Mesenchymal stem cell (in vitro differentiated cells and primary cell): ENCODE measurements at regions not wholly inside any gene's neighbourhood (a gene's known extent, or its start where the extent isn't known, plus 50 kb on each side); places are given as distances from the start of the nearest gene placed in this dataset.
A peak's percentile ranks its signal among the peaks of the same experiment; 100 is the strongest.

ENCODE experiments used
- DNase-seq: peaks from one replicate; pipeline ENCODE4 v3.0.0-alpha.2; 2013
- H2AFZ ChIP-seq: one replicate; pipeline ENCODE4 v1.6.1; 2013; ENCODE audit warnings: low read depth, mild to moderate bottlenecking, control low read depth, inconsistent platforms, low read length, moderate library complexity
- H2AK5ac ChIP-seq: 2 replicates; pipeline ENCODE4 v1.6.1; 2013; ENCODE audit warnings: low read length, moderate library complexity, mild to moderate bottlenecking, inconsistent platforms; ENCODE audit not compliant: severe bottlenecking
- H2BK120ac ChIP-seq: one replicate; pipeline ENCODE4 v1.6.1; 2013; ENCODE audit warnings: low read depth, mild to moderate bottlenecking, inconsistent platforms, low read length, moderate library complexity
- H2BK12ac ChIP-seq, 2 experiments: one replicate each; pipeline ENCODE4 v1.6.1; 2013; ENCODE audit warnings: inconsistent platforms in 2 of 2, low read length in 2 of 2, mild to moderate bottlenecking in 2 of 2, moderate library complexity in 2 of 2, control low read depth in 1 of 2
- H2BK15ac ChIP-seq: one replicate; pipeline ENCODE4 v1.6.1; 2013; ENCODE audit warnings: mild to moderate bottlenecking, low read depth, inconsistent platforms; ENCODE audit not compliant: poor library complexity, severe bottlenecking
- H2BK5ac ChIP-seq: 2 replicates; pipeline ENCODE4 v1.6.1; 2013; ENCODE audit warnings: low read depth, mild to moderate bottlenecking, low read length, control low read depth, inconsistent platforms; ENCODE audit not compliant: poor library complexity, severe bottlenecking
- H3K14ac ChIP-seq, 2 experiments: one replicate each; pipeline ENCODE4 v1.6.1; 2013; ENCODE audit warnings: inconsistent platforms in 2 of 2, low read length in 2 of 2, control low read depth in 1 of 2, mild to moderate bottlenecking in 1 of 2, moderate library complexity in 1 of 2
- H3K18ac ChIP-seq, 2 experiments: one replicate each; pipeline ENCODE4 v1.6.1; 2013; ENCODE audit warnings: inconsistent platforms in 2 of 2, low read length in 2 of 2, control low read depth in 1 of 2, low read depth in 1 of 2, mild to moderate bottlenecking in 1 of 2
- H3K23ac ChIP-seq, 2 experiments: one replicate each; pipeline ENCODE4 v1.6.1; 2013; ENCODE audit warnings: inconsistent platforms in 2 of 2, low read length in 2 of 2, mild to moderate bottlenecking in 2 of 2, moderate library complexity in 2 of 2, control low read depth in 1 of 2
- H3K27ac ChIP-seq: 2 replicates; pipeline ENCODE4 v1.5.1; 2013; ENCODE audit warnings: mild to moderate bottlenecking, moderate library complexity, low read length, control low read depth, inconsistent platforms; ENCODE audit not compliant: poor library complexity, severe bottlenecking
- H3K27me3 ChIP-seq, 2 experiments: 2 replicates each; pipeline versions ENCODE4 v1.6.1 to v1.7.0; 2013; ENCODE audit warnings: low read length in 2 of 2, mild to moderate bottlenecking in 2 of 2, moderate library complexity in 2 of 2, control low read depth in 1 of 2, inconsistent platforms in 1 of 2; ENCODE audit not compliant: control insufficient read depth in 1 of 2, insufficient read depth in 1 of 2
- H3K36me3 ChIP-seq, 2 experiments: 2 replicates each; pipeline versions ENCODE4 v1.6.1 to v1.7.0; 2013; ENCODE audit warnings: low read length in 2 of 2, control low read depth in 1 of 2, inconsistent platforms in 1 of 2, low read depth in 1 of 2, mild to moderate bottlenecking in 1 of 2; ENCODE audit not compliant: insufficient read depth in 2 of 2, control insufficient read depth in 1 of 2
- H3K4ac ChIP-seq, 2 experiments: one replicate each; pipeline ENCODE4 v1.6.1; 2013; ENCODE audit warnings: inconsistent platforms in 2 of 2, low read length in 2 of 2, mild to moderate bottlenecking in 2 of 2, moderate library complexity in 2 of 2, control low read depth in 1 of 2, low read depth in 1 of 2
- H3K4me1 ChIP-seq: 2 replicates; pipeline ENCODE4 v1.6.1; 2013; ENCODE audit warnings: low read depth, low read length, control low read depth; ENCODE audit not compliant: control insufficient read depth, insufficient read depth
- H3K4me2 ChIP-seq: 2 replicates; pipeline ENCODE4 v1.6.1; 2013; ENCODE audit warnings: low read length, mild to moderate bottlenecking, inconsistent platforms; ENCODE audit not compliant: poor library complexity, severe bottlenecking
- H3K4me3 ChIP-seq, 2 experiments: 2 replicates each; pipeline versions ENCODE4 v1.5.1 to v1.7.0; 2013; ENCODE audit warnings: low read length in 2 of 2, mild to moderate bottlenecking in 2 of 2, control low read depth in 1 of 2, low read depth in 1 of 2; ENCODE audit not compliant: insufficient read depth in 1 of 2
- H3K79me1 ChIP-seq: replicated peaks from 2 replicates; pipeline ENCODE4 v1.6.1; 2013; ENCODE audit warnings: mild to moderate bottlenecking, control low read depth, low read length, inconsistent platforms; ENCODE audit not compliant: poor library complexity, severe bottlenecking
- H3K9ac ChIP-seq: 2 replicates; pipeline ENCODE4 v1.7.0; 2013; ENCODE audit warnings: mild to moderate bottlenecking, low read length, moderate library complexity
- H3K9me3 ChIP-seq: 2 replicates; pipeline ENCODE4 v1.7.0; 2013; ENCODE audit warnings: mild to moderate bottlenecking, low read length; ENCODE audit not compliant: control insufficient read depth
- H4K8ac ChIP-seq: one replicate; pipeline ENCODE4 v1.6.1; 2013; ENCODE audit warnings: inconsistent platforms, mild to moderate bottlenecking, low read length, moderate library complexity
- H4K91ac ChIP-seq: one replicate; pipeline ENCODE4 v1.6.1; 2013; ENCODE audit warnings: mild to moderate bottlenecking, low read length, inconsistent platforms
- WGBS: methylation state at CpG from one replicate; pipeline ENCODE4 v1.1.7; 2013; ENCODE audit warnings: mixed read lengths; 5-methylcytosine and 5-hydroxymethylcytosine counted together

DNA sequence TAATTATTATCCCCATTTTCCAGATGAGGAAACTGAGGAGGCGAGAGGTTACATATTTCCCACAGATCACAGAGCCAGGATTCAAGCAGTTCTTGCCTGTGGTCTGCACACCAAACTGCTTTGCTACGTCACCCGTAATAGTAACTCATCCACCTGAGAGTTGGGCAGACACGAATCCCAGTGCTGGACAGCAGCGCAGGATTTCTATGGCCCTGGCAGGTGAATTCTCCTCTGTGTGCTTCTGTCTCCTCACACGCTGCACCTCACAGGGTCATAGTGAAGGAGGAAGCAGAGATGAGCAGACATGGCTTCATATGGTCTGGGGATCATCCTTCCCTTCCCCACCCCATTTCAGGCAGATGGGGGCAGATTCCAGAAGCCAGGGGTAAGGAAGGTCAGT lies 127.0 kb upstream of the LRFN2 start:
- H3K9me3 ChIP-seq: no peaks in the 10 kb centered on the region
- no peak overlapping the region for H3K14ac ChIP-seq
- peaks cover under 1% of the 10 kb centered on the region for H3K4me1 ChIP-seq
- no peak overlapping the region for H2AFZ ChIP-seq
- no peak overlapping the region for H3K18ac ChIP-seq
- H3K23ac ChIP-seq: no peak overlapping the region
- no peak overlapping the region for H3K4me2 ChIP-seq
- H3K27ac ChIP-seq: no peak overlapping the region
- no peak overlapping the region for H4K91ac ChIP-seq
- no peak overlapping the region for H2AK5ac ChIP-seq
- WGBS: 95% methylated on average over 6 of the region's 6 CpGs
- no peak overlapping the region for H2BK15ac ChIP-seq
- H2BK5ac ChIP-seq: no peak overlapping the region
- no peak overlapping the region for H3K9ac ChIP-seq
- H4K8ac ChIP-seq: no peak overlapping the region
- DNase-seq: no peak
- no peak overlapping the region for H3K4me3 ChIP-seq
- no peaks in the 10 kb centered on the region for H3K79me1 ChIP-seq
- no peak overlapping the region for H3K4ac ChIP-seq
- H3K27me3 ChIP-seq: peaks cover 27 to 43% of the 10 kb centered on the region in 2 experiments
- H2BK120ac ChIP-seq: no peak overlapping the region
- H3K36me3 ChIP-seq: no peaks in the 10 kb centered on the region
- no peak overlapping the region for H2BK12ac ChIP-seq

DNA sequence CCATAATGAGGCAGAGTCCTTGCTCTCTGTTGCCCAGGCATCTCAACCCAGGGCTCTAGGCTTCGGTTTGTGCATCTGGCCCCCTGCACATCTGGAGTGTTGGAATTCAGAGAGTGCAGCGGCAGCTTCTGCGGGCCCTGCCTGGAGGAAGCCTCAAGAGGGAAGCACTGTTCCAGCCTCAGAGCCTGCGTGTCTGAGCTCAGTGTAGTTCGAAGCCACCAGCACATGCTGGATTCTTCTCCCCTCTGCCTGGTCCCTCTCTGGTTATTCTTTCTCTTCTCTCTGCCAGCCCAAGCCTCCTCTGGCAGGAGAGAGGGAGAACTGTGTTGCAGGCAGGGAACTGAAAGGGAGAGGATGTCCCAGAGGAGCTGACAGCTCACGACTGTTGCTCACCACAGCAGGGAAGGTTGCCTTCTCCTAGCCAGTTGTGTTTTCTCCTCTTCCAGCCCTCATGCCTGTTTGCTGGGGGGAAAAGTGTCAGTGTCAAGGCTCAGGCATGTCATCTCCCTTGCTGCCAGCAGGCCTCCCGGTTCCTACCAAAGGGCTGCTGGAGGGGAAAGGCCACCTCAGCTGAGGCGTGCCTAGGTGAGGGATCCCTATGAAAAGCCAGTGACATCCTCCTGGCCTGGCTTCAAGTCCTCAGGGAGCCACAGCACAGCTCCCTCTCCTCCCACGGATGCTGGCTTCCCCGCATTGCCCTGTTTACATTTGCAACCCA lies 126.0 kb upstream of the LRFN2 start:
- Histone ChIP-seq H4K8ac (no peak overlapping the region), H3K18ac (no peak overlapping the region), H2BK12ac (no peak overlapping the region), H3K27ac (no peak overlapping the region), H4K91ac (peak overlapping the region; percentile 18), H2BK120ac (no peak overlapping the region), H2AFZ (no peak overlapping the region), H3K9me3 (no peaks in the 10 kb centered on the region), H3K4ac (no peak overlapping the region), H2AK5ac (no peak overlapping the region), H2BK5ac (no peak overlapping the region), H3K14ac (peak overlapping the region in 1 of 2 experiments; percentile 12), H2BK15ac (no peak overlapping the region), H3K4me1 (no peaks in the 10 kb centered on the region), H3K27me3 (peaks cover 27 to 51% of the 10 kb centered on the region in 2 experiments), H3K23ac (no peak overlapping the region), H3K36me3 (no peaks in the 10 kb centered on the region), H3K79me1 (no peaks in the 10 kb centered on the region), H3K9ac (no peak overlapping the region), H3K4me2 (no peak overlapping the region), H3K4me3 (no peak overlapping the region)
- WGBS: 57% methylated on average over 8 of the region's 10 CpGs
- peak; percentile 28 for DNase-seq

DNA sequence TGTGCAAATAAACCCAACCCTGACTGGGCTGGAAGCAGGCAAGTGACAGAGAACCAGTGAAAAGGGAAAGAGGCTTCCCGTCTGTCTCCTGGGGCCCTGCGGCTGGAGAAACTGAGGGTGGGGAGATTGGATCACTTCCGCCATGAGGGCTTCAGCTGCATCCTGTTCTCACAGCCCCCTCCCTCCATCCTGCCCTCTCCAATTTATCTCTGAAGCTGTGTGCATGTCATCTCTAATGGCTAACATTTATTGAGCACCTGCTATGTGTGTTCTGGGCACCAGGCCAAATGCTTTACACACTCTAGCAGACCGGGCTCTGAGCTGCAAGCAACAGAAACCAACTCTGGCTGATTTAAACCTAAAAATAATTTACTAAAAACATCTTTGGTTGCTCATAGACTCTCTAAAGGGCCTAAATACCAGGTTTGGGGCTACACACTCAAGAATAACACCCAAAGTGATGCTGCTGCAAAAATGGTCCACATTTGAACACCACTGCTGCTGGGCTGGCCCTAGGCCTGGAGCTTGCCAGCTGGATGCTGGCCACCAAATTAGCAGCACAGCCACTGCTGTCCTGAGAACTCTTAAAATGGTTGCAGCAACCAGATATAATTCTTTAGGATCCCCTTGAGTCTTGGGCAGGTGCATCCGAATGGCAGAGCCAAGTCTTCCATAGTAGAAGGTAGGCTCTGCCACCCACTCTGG lies 123.6 kb upstream of the LRFN2 start:
- H3K18ac ChIP-seq: no peak overlapping the region
- H3K27me3 ChIP-seq: peaks cover 35 to 72% of the 10 kb centered on the region in 2 experiments
- no peaks in the 10 kb centered on the region for H3K4me1 ChIP-seq
- H3K79me1 ChIP-seq: no peaks in the 10 kb centered on the region
- no peak overlapping the region for H3K4ac ChIP-seq
- no peak overlapping the region for H4K91ac ChIP-seq
- H2AK5ac ChIP-seq: no peak overlapping the region
- H3K14ac ChIP-seq: no peak overlapping the region
- H3K27ac ChIP-seq: no peak overlapping the region
- DNase-seq: no peak
- H2BK5ac ChIP-seq: no peak overlapping the region
- no peak overlapping the region for H3K4me2 ChIP-seq
- H3K4me3 ChIP-seq: no peak overlapping the region
- 61% methylated on average over 5 of the region's 5 CpGs for WGBS
- no peak overlapping the region for H2BK120ac ChIP-seq
- H2BK15ac ChIP-seq: no peak overlapping the region
- H3K36me3 ChIP-seq: no peaks in the 10 kb centered on the region
- no peak overlapping the region for H3K9ac ChIP-seq
- H3K23ac ChIP-seq: no peak overlapping the region
- H3K9me3 ChIP-seq: no peaks in the 10 kb centered on the region
- H2BK12ac ChIP-seq: no peak overlapping the region
- H4K8ac ChIP-seq: no peak overlapping the region
- no peak overlapping the region for H2AFZ ChIP-seq

DNA sequence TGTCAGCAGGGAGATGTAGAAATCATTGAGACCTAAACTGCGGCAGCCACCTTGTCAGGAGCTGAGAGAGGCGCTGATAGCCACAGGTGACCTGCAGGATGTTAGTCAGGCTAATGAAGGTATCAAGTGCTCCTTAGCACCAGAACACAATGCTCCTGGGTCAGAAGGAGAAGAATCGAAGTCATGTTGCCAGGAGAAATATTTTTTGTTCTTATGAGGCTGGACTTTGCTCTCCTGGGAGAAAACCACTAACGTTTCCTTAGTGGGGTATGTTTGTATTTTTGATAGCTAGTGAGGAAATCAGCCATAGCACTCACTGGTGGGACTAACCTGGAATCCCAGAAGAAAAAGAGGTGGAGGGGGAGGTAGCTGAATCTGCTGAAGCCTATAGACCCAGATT lies 120.9 kb upstream of the LRFN2 start:
- no peak for DNase-seq
- Histone ChIP-seq H3K27ac (no peak overlapping the region), H2BK15ac (no peak overlapping the region), H3K79me1 (no peaks in the 10 kb centered on the region), H3K4me1 (no peaks in the 10 kb centered on the region), H3K9me3 (no peaks in the 10 kb centered on the region), H3K36me3 (no peaks in the 10 kb centered on the region), H3K9ac (no peak overlapping the region), H2BK12ac (no peak overlapping the region), H2AK5ac (no peak overlapping the region), H4K8ac (peak overlapping the region; percentile 12), H3K4me3 (no peak overlapping the region), H2AFZ (no peak overlapping the region), H3K4me2 (no peak overlapping the region), H3K27me3 (peaks cover 27 to 73% of the 10 kb centered on the region in 2 experiments), H3K4ac (no peak overlapping the region), H2BK5ac (no peak overlapping the region), H4K91ac (no peak overlapping the region), H3K23ac (no peak overlapping the region), H3K14ac (no peak overlapping the region), H3K18ac (no peak overlapping the region), H2BK120ac (no peak overlapping the region)
- 69% methylated on average over 4 of the region's 4 CpGs for WGBS
